ENCODE measurements at regions not wholly inside any gene's neighbourhood (a gene's known extent, or its start where the extent isn't known, plus 50 kb on each side); places are given as distances from the start of the nearest gene placed in this dataset.
"Not testable (repeated sequence)": the region's sequence is repeated elsewhere in the genome, so short reads cannot be mapped to it uniquely, and the experiment has no call there.

DNA sequence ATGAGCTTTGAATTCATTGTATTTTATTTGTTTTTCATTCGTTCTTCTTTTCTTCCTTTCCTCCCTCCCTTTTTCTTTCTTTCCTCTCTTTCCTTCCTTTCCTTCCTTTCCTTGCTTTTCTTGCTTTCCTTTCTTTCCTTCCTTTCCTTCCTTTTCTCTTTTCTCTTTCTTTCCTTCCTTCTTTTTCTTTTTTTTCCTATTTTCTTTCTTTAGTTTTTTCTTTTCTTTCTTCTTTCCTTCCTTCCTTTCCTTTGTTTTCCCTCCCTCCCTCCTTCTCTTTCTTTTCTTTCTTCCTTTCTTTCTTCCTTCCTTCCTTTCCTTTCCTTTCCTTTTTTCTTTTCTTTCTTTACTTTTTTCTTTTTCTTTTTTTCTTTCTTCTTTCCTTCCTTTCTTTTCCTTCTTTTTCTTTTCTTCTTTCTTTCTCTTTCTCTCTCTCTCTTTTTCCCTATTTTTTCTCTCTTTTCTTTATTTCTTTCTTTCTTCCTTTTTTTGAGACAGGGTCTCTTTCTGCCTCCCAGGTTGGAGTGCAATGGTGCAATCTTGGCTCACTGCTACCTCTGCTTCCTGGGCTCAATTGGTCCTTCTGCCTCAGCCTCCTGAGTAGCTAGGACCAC is 357.1 kb upstream of the PRR16 start:
- in situ Hi-C loops (cut with HindIII; ENCODE audit: low sequenced_read_pairs) = no loop called here
- DNase-seq (ENCODE audit: low spot score) = no peak

DNA sequence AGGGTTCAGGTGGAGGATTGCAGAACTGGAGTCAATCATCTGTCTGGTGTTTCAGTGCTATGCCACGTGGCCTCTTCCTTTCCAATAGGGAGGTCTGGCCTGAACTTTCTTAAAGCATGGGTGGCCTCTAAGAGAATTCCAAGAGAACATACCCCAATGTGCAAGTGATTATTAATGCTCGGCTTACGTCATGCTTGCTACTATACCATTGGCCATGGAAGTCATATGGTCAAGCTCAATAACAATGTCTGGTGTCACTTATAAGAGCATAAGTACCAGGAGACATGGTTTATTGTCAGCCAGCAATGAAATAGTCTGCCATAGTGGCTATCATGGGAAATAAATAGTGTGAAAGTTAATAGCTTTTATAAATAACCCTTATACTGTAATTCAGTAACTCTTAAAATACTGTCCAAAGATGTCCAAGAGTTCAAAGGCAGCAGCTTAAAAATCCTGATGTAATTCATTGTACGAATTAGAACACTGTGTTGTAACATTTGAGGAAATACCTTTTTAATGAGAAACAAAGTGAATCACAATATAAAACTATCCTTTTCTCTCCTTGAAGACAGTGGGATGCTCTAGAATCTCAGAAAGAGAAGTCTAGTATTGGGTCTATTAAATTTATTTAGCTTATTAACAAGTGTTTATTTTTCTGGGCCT is 355.4 kb upstream of the PRR16 start:
- no peak for DNase-seq (ENCODE audit: low spot score)
- in situ Hi-C loops (cut with HindIII; ENCODE audit: low sequenced_read_pairs) = no loop called here

DNA sequence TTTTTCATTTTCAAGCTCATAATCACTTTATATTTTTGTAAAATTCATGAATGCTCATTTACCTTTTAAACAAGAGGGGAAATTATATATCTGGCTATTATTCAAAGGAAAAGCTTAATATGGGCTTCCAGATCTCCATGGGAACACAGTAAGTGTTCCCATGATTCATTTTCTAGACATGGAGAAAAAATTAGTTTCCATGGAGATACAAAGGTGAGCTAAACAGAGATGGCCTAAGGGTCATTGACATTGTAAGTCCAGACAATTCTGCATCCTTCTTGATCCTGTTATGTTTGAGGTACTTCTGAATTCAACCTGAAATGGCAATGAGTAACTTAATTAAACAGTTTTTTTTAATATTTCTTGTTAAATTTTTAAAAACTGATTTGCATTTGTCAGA is 341.4 kb upstream of the PRR16 start:
- DNase-seq (ENCODE audit: low spot score) = no peak
- in situ Hi-C loops (cut with HindIII; ENCODE audit: low sequenced_read_pairs) = no loop called here

DNA sequence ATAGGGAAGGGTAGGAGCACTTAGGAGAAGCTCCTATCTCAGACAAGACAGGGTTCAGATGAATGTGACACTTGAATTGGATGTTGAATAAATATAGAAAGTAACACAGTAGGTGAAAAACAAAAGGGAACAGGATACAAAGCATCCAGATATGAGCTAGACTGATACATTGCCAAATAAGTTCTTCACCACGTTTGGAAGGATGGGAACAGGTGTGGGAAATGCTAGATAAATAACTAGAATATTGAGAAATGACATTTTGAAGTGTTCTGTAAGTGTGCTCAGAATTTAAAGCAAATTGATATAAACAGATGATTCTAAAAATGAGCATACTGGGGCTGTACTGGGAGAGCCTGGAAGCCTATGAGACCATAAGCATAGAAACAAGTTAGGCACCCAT is 340.1 kb upstream of the PRR16 start:
- in situ Hi-C loops (cut with HindIII; ENCODE audit: low sequenced_read_pairs) = no loop called here
- no peak for DNase-seq (ENCODE audit: low spot score)

DNA sequence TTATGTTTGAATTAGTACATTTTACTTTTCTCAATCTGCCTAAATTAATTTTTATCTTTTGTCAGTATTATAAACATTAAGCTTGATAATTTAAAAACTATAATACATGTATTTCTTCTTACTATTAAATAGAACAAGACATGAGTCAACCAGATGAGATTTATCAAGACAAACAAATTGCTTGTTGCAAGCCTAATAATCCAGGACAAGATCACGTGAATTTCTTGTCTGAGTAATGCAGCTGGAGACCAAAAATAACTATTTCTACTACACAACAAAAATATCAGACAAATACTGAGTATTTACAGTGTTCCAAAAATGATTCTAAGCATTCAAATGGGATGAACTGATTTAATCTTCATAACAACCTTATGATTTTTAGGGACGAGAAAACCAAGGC is 339.1 kb upstream of the PRR16 start:
- in situ Hi-C loops (cut with HindIII; ENCODE audit: low sequenced_read_pairs) = no loop called here
- DNase-seq (ENCODE audit: low spot score) = no peak

DNA sequence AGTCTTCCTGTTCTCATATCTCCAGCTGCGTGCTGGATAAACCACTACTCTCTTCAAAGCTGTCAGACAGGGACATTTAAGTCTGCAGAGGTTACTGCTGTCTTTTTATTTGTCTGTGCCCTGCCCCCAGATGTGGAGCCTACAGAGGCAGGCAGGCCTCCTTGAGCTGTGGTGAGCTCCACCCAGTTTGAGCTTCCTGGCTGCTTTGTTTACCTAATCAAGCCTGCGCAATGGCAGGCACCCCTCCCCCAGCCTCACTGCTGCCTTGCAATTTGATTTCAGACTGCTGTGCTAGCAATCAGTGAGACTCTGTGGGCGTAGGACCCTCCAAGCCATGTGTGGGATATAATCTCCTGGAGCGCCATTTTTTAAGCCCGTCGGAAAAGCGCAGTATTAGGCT is 331.8 kb upstream of the PRR16 start:
- DNase-seq (ENCODE audit: low spot score); in situ Hi-C loops (cut with HindIII; ENCODE audit: low sequenced_read_pairs): not testable (repeated sequence)

DNA sequence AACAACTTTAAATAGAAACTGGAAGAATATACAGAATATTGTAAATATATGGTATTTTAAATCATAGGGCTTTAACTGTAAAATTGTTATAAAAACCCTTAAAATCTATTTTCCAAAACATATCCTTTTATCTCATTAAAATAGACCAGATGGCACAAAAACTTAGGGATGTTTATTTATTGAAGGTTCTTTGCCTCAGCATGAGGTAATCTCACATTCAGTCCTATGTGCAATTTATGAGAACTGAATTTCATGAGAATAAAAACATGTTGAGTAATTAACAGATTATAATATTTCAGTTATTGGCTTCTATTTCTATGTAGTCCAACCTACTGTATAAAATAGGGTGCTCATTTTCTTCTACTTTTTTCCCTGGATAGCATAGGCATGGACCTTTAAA is 329.2 kb upstream of the PRR16 start:
- in situ Hi-C loops (cut with HindIII; ENCODE audit: low sequenced_read_pairs) = no loop called here
- no peak for DNase-seq (ENCODE audit: low spot score)

DNA sequence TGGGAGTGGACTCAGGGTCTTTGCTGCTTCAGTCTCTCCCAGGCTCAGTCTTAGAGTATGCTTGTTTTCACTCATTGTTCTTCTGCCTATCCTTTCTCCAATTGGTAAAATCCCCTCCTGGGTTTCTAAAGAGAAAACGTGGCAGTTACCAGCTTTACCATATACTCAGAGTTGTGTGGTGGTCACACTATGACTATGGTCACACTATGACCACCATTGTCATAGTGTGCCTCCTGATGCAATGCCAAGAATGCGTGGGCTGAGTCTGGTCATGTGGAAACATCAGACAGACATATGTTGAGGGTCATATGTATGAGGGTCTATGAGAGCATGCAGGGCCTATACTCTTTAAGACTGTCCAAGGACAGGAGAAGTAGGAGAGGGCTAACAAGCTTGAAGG is 326.5 kb upstream of the PRR16 start:
- in situ Hi-C loops (cut with HindIII; ENCODE audit: low sequenced_read_pairs) = no loop called here

DNA sequence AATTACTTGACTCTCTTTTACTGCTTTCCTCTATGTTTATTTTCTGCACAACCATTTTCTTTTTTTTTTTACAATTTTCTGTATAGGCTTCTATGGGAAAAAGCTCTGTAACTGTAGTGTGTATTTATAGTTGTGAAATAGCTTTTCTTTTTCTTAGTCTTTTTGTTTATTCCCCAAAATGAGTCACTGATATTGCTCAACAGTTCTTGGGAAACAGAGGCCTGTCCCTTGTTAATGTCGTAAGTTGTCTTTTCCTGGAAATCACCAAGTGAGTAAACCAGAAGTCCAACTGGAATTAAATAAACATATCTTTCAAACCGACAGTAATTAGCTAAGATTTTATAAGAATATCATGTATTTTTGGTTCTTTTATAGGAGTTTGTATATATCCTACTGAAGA is 325.1 kb upstream of the PRR16 start:
- no peak for DNase-seq (ENCODE audit: low spot score)
- in situ Hi-C loops (cut with HindIII; ENCODE audit: low sequenced_read_pairs) = no loop called here

More for the DNA sequence above, 326.5 kb upstream of the PRR16 start:
- no peak for DNase-seq (ENCODE audit: low spot score)

DNA sequence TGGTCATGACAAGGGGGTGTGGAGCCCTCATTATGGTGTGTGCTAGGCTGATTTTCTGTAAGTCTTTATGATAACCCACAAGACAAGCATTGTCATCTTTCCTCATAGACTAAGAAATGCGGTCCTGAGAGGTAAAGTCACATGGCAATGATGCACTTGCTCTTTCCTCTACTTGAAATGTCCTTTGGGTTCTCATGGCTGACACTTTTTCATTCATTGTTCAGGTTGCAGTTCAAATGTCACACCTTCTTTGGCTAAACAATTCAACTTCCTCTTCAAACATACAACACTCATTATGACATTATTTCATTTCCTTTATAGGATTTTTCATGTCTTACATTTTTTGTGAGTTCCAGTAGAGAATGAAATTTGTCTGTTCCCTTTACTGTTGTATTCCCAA is 323.6 kb upstream of the PRR16 start:
- in situ Hi-C loops (cut with HindIII; ENCODE audit: low sequenced_read_pairs) = no loop called here
- no peak for DNase-seq (ENCODE audit: low spot score)

DNA sequence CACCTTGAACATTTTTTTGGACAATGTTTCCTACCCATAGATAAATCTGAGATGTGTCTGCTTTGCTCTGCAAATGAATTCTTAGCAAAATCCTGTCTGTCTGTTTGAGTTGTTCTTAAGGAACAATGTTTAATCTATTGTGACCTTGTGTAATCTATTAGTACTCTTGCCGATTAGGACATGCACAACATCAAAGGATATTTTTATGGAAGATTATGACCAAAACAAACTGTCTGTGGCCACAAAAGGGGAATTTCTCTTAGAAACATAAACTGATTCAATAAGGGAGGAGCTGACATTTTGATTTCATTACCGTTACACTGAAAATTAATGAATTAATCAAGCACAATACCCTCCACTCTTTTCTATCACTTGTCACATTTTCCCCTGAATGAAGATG is 323.0 kb upstream of the PRR16 start:
- no peak for DNase-seq (ENCODE audit: low spot score)
- in situ Hi-C loops (cut with HindIII; ENCODE audit: low sequenced_read_pairs) = no loop called here

DNA sequence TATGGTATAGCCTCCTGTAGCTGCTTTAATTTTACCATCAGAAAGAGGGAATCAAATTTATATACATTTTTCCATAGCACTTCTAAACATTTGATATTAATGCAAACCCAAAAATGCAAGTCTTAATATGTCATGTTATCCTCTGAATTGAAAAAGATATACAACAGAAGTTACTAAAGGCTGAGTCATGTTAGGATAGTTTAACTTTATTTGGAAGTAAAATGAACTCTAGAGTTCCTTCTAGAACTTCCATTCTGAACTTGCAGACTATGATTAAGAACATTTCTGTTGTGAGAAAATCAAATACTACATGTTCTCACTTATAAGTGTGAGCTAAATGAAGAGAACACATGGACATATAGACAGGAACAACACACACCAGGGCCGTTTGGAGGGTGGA is 317.3 kb upstream of the PRR16 start:
- DNase-seq (ENCODE audit: low spot score) = no peak
- in situ Hi-C loops (cut with HindIII; ENCODE audit: low sequenced_read_pairs) = no loop called here

DNA sequence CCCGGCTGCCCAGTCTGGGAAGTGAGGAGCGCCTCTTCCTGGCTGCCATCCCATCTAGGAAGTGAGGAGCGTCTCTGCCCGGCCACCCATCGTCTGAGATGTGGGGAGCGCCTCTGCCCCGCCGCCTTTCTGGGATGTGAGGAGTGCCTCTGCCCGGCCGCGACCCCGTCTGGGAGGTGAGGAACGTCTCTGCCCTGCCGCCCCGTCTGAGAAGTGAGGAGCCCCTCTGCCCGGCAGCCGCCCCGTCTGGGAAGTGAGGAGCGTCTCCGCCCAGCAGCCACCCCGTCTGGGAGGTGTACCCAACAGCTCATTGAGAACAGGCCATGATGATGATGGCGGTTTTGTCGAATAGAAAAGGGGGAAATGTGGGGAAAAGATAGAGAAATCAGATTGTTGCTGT is 316.2 kb upstream of the PRR16 start:
- DNase-seq (ENCODE audit: low spot score); in situ Hi-C loops (cut with HindIII; ENCODE audit: low sequenced_read_pairs): not testable (repeated sequence)

DNA sequence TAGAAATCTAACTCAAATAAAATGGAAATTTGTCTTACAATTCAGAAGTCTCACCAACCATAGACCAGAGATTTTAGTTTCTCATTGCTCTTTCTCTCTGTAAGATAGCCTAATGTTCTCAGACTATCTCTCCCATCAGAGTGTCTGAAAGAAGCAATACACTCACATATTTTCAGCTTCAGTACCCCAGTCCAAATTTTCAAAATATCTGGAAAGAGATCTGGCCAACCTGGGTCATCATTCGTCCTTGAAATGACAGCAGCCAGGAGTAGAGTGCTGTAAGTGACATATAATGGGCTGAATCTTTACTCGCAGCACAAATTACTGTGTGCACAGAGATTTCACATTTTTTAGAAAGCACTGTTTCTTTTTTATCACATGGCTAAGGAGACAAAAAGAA is 313.3 kb upstream of the PRR16 start:
- DNase-seq (ENCODE audit: low spot score) = no peak
- in situ Hi-C loops (cut with HindIII; ENCODE audit: low sequenced_read_pairs) = no loop called here

DNA sequence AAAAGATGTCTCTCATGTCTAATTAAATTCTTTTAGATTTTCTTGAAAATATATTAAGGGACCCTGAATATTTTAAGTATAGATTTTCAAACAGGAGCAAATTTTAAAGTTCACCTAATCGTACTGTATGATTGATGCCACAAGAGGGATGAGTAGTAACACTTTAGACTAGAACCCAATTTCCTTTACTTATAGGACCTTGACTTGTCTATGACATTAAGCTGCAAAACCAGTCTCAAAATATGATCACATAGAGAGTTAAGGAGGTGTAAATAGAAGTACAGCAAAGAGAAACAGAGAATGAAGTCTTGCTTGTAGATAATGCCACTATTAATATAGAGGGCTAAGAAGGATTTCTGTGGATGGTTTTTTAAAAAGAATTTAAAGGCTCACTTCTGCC is 312.9 kb upstream of the PRR16 start:
- in situ Hi-C loops (cut with HindIII; ENCODE audit: low sequenced_read_pairs) = no loop called here
- DNase-seq (ENCODE audit: low spot score) = no peak

DNA sequence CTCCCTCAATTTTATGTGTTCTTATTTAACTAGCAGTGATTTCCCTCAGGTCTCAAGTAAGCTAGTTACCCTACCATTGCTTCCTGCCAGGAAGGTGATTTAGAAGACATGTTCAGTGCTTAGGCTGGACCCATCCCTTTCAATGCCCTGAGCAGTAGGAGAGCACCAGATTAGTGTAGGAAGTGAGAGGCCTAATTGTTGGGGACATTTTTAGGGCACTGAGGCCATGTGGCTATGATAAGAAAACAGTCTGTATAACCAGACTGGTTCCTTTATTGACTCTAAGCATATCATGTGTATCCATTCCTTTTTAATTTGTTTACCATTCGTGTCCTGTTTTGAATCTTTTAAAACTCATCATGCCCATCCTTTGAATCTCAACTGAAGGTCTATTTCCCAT is 312.3 kb upstream of the PRR16 start:
- DNase-seq (ENCODE audit: low spot score) = no peak

DNA sequence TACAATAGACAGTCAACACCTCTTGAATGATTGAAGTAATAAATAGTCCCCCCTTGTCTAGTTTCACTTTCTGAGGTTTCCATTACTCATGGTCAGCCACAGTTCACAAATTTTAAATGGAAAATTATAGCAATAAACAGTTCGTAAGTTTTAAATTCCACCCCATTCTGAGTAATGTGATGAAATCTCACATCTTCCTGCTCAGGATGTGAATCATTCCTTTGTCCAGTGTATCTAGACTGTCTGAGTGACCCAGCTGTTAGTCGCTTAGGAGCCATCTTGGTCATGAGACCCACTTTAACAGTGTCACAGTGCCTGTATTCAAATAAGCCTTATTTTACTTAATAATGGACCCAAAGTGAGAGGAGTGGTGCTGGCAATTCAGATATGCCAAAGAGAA is 311.6 kb upstream of the PRR16 start:
- DNase-seq (ENCODE audit: low spot score) = no peak
- in situ Hi-C loops (cut with HindIII; ENCODE audit: low sequenced_read_pairs) = no loop called here

More for the DNA sequence above, 312.3 kb upstream of the PRR16 start:
- in situ Hi-C loops (cut with HindIII; ENCODE audit: low sequenced_read_pairs) = no loop called here

DNA sequence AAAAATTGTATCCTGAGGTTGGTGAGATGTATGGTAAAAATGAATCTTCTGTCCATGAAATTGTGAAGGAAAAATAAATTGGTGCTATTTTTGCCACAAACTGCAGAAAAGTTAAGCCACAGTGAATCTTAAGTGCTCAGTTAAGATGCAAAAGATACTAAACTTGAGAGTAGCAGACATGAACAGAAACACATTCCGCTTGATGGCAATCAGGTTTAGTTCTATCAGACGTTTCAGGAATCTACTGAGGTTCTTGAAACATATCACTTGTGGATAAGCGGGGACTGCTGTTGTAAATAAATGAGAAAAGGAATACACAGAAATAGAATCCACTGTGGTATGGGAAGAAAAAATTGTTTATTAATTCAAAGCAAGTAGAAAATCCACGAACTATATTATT is 311.2 kb upstream of the PRR16 start:
- no peak for DNase-seq (ENCODE audit: low spot score)
- in situ Hi-C loops (cut with HindIII; ENCODE audit: low sequenced_read_pairs) = no loop called here

DNA sequence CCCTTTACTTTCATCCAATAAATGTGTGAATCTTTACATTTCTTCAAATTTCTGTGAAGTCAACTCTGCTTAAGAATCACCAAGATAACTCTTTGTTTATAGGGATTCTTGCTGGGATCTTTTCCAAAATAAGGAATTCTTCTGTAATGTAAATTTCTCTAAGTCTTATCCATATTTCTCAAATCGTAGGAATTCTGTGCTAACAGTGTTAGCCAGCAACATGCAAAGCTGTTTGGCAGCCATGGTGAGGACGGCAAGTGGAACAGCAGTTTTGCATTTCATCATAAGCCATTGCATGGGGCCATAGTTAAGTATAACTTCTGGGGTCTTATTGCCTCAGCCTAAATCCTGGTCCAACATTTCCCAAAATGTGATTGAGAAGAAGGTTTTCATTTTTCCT is 310.5 kb upstream of the PRR16 start:
- no peak for DNase-seq (ENCODE audit: low spot score)
- in situ Hi-C loops (cut with HindIII; ENCODE audit: low sequenced_read_pairs) = no loop called here

DNA sequence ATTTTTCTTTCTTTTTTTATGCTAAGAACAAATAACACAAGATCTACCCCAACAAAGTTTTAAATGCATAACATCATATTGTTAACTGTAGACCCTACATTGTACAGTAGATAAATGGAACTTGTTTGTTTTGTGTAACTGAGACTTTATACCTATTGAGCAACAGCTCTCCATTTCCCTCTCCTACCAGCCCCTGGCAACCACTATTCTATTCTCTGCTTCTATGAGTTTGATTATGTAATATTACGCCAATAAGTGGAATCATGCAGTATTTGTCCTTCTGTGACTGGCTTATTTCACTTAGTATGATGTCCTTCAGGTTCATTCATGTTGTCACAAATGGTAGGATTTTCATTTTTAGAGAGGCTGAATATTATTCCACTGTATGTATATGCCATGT is 308.2 kb upstream of the PRR16 start:
- DNase-seq (ENCODE audit: low spot score) = no peak
- in situ Hi-C loops (cut with HindIII; ENCODE audit: low sequenced_read_pairs) = no loop called here

DNA sequence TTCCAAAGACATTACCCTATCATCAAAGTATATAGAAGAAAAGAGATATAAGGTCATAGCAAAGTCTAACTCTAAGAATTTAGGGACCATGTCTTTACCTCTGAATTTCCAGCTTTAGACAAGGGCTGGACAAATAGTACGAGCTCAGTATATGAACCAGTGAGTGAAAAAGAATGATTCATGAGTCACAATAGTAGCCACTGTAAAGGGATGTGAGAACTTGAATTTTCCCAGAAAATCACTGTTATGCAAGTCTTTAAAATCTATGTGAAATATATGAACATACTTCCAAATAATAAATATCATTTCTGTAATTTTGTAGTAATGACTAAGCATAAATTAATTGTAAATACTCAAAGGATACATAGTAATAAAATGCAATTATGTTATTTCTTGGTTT is 305.9 kb upstream of the PRR16 start:
- DNase-seq (ENCODE audit: low spot score) = no peak
- in situ Hi-C loops (cut with HindIII; ENCODE audit: low sequenced_read_pairs) = no loop called here
